DND-41 (cell line): ENCODE measurements at regions not wholly inside any gene's neighbourhood (a gene's known extent, or its start where the extent isn't known, plus 50 kb on each side); places are given as distances from the start of the nearest gene placed in this dataset.

ENCODE experiments used
- EZH2 ChIP-seq: IDR thresholded peaks from 3 replicates; pipeline ENCODE4 v1.6.1; 2012; ENCODE audit warnings: borderline replicate concordance, low read depth, mild to moderate bottlenecking, moderate library complexity, low read length, inconsistent platforms; ENCODE audit not compliant: severe bottlenecking
- TF ChIP-seq, protein P1 (sequence below): IDR thresholded peaks from 2 replicates; pipeline ENCODE4 v1.5.1; 2012; ENCODE audit warnings: borderline replicate concordance, low read length, moderate library complexity, mild to moderate bottlenecking; ENCODE audit not compliant: poor library complexity, severe bottlenecking; ENCODE audit errors: extremely low read depth

DNA sequence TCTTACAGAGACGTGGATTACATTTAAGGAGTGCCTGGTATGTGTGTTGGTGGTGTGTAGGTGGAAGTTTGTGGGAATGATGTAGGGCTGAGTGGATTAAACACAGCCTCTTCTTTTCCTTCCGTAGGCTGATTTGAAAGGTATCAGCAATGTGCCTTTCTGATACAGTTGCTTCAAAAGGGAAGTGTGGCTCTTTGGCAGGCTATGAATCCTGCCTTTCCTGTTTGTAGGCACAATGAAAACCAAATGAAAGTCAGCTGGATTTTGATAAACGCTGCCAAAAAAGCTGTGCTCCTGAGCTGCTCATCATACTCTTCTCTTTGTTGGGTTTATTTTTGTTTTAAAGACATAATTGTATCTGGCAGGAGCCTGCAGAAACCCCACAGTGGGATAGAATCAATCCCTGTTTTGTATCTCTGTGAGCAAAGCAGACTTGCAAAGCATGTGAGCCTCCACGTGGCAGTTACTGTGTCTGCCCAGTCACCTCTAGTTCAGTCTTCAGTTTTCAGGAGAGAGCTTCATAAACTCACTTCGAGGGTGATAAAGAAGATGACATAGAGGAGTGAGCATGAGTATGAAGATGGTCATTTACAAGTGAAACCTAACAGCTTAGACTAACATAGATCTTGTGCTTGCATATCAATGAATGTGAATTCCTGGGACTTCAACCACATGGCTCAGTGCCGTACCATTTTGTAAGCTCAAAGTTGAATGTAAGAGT is 655.7 kb upstream of the KIRREL3 start:
- TF ChIP-seq, protein P1, sequence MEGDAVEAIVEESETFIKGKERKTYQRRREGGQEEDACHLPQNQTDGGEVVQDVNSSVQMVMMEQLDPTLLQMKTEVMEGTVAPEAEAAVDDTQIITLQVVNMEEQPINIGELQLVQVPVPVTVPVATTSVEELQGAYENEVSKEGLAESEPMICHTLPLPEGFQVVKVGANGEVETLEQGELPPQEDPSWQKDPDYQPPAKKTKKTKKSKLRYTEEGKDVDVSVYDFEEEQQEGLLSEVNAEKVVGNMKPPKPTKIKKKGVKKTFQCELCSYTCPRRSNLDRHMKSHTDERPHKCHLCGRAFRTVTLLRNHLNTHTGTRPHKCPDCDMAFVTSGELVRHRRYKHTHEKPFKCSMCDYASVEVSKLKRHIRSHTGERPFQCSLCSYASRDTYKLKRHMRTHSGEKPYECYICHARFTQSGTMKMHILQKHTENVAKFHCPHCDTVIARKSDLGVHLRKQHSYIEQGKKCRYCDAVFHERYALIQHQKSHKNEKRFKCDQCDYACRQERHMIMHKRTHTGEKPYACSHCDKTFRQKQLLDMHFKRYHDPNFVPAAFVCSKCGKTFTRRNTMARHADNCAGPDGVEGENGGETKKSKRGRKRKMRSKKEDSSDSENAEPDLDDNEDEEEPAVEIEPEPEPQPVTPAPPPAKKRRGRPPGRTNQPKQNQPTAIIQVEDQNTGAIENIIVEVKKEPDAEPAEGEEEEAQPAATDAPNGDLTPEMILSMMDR, result no peak
- TF ChIP-seq EZH2, result no peak
